DLD1 (cell line): ENCODE measurements at regions not wholly inside any gene's neighbourhood (a gene's known extent, or its start where the extent isn't known, plus 50 kb on each side); places are given as distances from the start of the nearest gene placed in this dataset.

Experiments used
- in situ Hi-C: cut with HindIII; loops from 2 replicates; pipeline ENCODE4 v1.10.0; 2017; ENCODE audit warnings: low sequenced_read_pairs

- in situ Hi-C loops = no loop called here
Observed at GRCh38 chr7:138405496-138405895, 54.6 kb upstream of the TRIM24 start.

- in situ Hi-C loops = no loop called here
Observed at GRCh38 chr7:138407792-138408191, 52.3 kb upstream of the TRIM24 start.
